Stimulated activated CD4-positive, alpha-beta T cell treated with anti-CD3 and anti-CD28 coated beads, TNF-alpha, amount 100 ng/mL, for 1 hour (primary cell): ENCODE measurements at regions not wholly inside any gene's neighbourhood (a gene's known extent, or its start where the extent isn't known, plus 50 kb on each side); places are given as distances from the start of the nearest gene placed in this dataset.
"Not testable (repeated sequence)": the region's sequence is repeated elsewhere in the genome, so short reads cannot be mapped to it uniquely, and the experiment has no call there.

Experiments used
- DNase-seq, 3 donors: peaks; one replicate each; pipeline ENCODE4 v3.0.0-alpha.2; 2020; ENCODE audit warnings: low read depth in 3 of 3, low spot score in 1 of 3

GRCh38 chr12:128109636-128110035 is 157.3 kb upstream of the TMEM132C start:
- no peak for DNase-seq

GRCh38 chr12:128111333-128111732 is 155.6 kb upstream of the TMEM132C start:
- no peak for DNase-seq

- DNase-seq: no peak
These were observed 155.0 kb upstream of the TMEM132C start for GRCh38 chr12:128111951-128112350.

DNA sequence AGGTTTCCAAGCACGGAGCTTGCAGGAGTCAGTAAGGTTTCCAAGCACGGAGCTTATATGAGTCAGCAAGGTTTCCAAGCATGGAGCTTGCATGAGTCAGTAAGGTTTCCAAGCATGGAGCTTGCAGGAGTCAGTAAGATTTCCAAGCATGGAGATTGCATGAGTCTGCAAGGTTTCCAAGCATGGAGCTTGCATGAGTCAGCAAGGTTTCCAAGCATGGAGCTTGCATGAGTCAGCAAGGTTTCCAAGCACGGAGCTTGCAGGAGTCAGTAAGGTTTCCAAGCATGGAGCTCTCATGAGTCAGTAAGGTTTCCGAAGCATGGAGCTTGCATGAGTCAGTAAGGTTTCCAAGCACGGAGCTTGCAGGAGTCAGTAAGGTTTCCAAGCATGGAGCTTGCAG is 153.7 kb upstream of the TMEM132C start:
- DNase-seq: not testable (repeated sequence)

GRCh38 chr12:128114485-128114884 is 152.5 kb upstream of the TMEM132C start:
- DNase-seq: no peak

DNA sequence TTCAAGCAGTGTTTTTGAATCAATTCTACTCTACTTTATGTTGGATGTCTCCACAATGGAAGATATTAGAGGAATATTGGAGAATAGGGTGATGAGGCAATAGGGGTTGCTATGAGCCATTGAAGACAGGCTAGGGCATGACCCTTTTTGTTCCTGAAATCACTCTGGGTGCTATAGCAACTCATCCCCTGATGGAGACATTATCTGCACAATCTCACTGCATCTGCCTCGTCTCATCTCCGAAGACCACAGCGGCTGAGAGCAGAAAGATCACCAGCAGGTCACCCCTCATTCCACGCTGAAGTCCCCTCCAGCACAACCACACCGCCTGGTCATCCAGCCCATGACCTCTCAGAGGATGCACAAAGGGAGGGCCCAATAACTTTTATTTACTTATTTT is 150.4 kb upstream of the TMEM132C start:
- no peak for DNase-seq

DNA sequence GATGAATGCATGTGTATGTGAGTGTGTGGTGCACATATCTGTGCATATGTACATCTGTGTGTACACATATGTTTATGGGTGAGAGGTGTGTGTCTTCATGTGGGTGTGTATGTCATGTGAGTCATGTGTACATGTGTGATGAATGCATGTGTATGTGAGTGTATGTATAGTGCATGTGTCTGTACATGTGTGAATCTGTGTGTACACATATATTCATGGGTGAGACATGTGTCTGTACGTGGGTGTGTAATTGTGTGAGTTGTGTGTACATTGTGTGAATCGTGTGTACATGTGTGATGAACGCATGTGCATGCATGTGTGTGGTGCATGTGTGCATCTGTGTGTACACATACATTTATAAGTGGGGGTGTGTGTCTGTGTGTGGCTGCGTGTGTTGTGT is 146.9 kb upstream of the TMEM132C start:
- DNase-seq: no peak

- DNase-seq: no peak
These were observed 145.5 kb upstream of the TMEM132C start for GRCh38 chr12:128121424-128121823.

DNA sequence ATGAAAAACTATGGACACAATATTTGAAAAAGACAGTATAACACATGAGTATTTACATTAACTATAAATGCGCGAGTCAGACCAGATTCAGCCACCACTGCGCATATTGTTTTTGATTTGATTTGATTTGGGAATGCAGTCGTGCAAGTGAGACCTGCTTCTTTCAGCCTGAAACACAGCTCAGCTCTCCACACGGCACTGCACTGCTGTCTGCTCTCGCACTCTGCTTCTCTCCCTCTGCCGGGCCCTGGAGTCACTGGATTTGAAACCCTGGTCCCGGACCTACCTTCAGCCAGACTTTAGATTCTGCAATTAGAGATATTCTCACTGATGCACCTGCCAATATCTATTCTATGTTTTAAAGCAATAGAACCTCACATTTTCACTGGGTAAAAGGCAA is 143.9 kb upstream of the TMEM132C start:
- no peak for DNase-seq

DNA sequence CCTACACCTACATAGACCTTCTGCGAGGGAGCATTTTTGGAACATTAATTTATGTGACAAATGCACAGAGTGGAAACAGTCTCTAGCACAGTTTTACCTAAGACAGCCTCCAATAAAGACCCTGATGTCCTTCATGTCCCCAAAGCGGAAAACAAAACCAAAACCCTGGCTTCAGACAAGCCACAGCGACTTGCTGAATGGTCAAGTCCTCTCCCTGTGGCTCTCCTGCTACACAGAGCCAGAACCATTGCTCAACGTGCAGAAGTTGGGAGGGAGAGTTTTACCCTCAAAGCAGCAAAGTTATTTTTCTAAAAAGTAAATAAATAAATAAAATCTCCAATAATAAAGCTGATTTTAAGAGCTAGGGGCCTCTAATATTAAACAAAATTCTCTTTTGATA is 135.0 kb upstream of the TMEM132C start:
- DNase-seq: no peak

DNA sequence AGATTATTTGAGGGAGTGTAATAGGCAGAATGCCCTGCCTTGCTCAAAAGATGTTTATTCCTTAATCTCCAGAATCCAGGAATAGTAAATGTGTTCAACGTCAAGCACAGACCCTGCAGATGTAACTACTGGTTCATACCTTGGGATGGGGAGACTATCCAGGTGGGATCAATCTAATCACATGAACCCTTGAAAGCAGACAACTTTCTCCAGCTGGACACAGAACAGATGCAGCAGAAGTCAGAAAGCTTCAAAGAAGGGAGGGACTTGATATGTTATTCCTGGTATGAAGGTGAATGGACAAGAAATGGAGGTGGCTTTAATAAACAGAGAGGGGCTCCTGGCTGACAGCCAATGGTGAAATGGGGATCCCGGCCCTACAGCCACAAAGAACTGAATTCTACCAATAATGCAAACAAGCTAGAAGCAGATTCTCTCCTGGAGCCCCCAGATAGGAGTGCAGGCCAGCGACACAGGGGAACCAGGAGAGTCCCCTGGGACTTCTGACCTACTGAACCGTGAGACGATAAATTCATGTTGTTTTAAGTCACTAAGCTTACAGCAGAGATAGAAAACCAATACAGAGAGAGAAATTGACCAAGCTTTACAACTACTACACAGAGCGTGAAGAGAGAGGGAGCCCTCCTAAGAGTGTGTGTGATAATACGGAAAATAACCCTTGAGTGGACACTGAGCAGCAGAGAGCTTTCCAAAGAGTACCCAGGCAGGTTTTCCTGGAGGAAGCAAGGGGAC is 133.5 kb upstream of the TMEM132C start:
- no peak for DNase-seq

DNA sequence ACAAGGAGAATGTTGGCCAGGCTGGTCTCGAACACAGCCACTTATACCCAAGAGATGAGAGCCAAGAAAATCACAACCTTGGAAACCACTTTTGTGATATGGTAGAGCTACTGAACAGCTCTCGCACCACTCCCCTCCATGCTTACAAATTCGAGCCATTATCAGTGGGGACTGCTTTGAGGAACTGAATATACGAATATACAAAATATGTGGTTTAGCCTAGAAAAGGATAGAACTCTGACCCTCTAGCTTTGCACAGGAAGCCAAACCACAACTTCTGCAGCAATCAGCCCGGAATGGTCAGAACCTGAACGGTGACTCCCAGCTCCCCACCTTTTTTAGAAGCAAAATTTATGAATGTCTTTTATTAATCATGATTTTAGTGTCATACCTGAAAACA is 129.8 kb upstream of the TMEM132C start:
- DNase-seq: no peak

- no peak for DNase-seq
These were observed 128.8 kb upstream of the TMEM132C start for GRCh38 chr12:128138125-128138524.

GRCh38 chr12:128140551-128140950 is 126.4 kb upstream of the TMEM132C start:
- no peak for DNase-seq

GRCh38 chr12:128150961-128151360 is 116.0 kb upstream of the TMEM132C start:
- DNase-seq: no peak

DNA sequence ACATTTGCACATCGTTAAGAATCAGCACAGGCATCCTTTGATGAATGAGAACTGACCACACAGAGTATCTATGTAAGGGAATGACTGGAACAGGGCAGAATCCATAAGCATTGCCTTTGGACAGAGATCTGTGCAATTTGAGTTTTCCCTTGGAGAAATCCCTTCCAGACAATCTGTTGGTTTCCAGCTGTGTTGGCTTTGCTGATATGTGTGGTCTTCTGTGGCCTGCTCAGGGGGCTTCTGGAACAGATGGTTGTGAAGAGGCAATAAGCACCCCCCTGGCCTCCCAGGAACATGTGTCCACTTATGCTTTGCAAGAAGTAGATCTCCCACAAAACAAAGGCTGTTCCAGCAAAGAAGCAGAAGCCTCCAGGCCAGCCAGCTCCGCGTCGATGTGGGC is 111.4 kb upstream of the TMEM132C start:
- no peak for DNase-seq

GRCh38 chr12:128163086-128163485 is 103.9 kb upstream of the TMEM132C start:
- no peak for DNase-seq

- no peak for DNase-seq
These were observed 102.4 kb upstream of the TMEM132C start for GRCh38 chr12:128164533-128164932.

GRCh38 chr12:128165387-128165786 is 101.6 kb upstream of the TMEM132C start:
- DNase-seq: no peak

DNA sequence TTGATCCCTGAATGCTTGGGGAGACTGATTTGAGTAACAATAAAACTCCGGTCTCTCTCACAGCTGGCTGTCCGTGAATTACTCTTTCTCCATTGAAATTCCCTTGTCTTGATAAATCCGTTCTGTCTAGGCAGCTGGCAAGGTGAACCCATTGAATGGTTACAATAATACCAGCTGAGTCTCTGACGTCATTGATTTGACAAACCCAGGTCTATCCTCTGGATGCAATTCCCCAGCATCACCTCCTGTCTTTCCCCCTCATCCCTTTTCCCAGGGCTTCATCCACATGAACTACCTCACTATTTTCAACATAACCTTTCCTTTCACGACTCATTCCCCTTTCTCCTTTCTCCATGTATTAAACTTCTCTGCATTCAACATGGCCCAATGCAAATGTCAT is 98.7 kb upstream of the TMEM132C start:
- no peak for DNase-seq

GRCh38 chr12:128170181-128170580 is 96.8 kb upstream of the TMEM132C start:
- no peak for DNase-seq

DNA sequence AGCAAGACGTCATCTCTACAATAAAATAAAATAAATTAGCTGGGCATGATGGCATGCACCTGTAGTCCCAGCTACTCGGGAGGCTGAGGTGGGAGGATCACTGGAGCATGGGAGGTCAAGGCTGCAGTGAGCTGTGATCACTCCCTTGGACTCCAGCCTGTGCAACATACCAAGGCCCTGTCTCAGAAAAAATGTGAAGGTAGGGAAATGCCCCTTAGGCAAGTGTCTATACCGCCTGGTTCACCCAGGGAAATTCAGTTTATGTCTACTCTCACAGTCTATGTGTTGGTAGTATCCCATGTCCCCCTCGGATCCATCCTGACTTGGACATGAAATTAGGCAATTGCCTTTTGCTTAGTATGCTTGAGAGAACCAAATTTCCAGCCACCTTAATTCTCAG is 88.4 kb upstream of the TMEM132C start:
- no peak for DNase-seq

- no peak for DNase-seq
These were observed 88.0 kb upstream of the TMEM132C start for GRCh38 chr12:128178966-128179365.
